ENCODE measurements at regions not wholly inside any gene's neighbourhood (a gene's known extent, or its start where the extent isn't known, plus 50 kb on each side); places are given as distances from the start of the nearest gene placed in this dataset.

GRCh38 chr4:114178392-114178791 is 198.9 kb upstream of the ARSJ start:
- TF ChIP-seq, protein P1, sequence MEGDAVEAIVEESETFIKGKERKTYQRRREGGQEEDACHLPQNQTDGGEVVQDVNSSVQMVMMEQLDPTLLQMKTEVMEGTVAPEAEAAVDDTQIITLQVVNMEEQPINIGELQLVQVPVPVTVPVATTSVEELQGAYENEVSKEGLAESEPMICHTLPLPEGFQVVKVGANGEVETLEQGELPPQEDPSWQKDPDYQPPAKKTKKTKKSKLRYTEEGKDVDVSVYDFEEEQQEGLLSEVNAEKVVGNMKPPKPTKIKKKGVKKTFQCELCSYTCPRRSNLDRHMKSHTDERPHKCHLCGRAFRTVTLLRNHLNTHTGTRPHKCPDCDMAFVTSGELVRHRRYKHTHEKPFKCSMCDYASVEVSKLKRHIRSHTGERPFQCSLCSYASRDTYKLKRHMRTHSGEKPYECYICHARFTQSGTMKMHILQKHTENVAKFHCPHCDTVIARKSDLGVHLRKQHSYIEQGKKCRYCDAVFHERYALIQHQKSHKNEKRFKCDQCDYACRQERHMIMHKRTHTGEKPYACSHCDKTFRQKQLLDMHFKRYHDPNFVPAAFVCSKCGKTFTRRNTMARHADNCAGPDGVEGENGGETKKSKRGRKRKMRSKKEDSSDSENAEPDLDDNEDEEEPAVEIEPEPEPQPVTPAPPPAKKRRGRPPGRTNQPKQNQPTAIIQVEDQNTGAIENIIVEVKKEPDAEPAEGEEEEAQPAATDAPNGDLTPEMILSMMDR (conservative IDR thresholded peaks at IDR 0.05) = no peak
- no peak for TF ChIP-seq ZFX (IDR thresholded peaks at IDR 0.05)
